ENCODE measurements at regions not wholly inside any gene's neighbourhood (a gene's known extent, or its start where the extent isn't known, plus 50 kb on each side); places are given as distances from the start of the nearest gene placed in this dataset.

DNA sequence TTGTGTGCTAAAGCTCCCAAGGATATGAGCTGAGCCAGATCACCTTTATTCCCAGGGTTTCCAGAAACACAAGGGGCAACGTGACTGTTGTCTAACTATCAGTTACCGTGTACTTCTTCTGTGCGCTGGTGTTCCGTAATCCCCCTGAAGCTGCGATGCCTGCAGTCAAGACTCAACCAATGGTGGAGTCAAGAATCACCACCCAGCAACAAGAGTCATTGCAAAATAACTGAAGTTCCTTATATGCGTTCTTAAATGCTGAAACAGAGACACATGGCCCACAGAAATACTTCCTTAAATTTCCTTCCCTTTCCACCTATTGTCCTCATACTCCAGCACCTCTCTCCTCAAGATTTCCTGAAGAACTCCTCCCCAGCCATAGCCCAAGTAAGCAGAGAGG is 200.2 kb downstream of the KATNAL1 start:
- H3K9me3 Mint-ChIP-seq = no peaks in the 10 kb centered on the region
- DNase-seq = no peak
- no peaks in the 10 kb centered on the region for H3K4me1 Mint-ChIP-seq (ENCODE audit: low read depth)
- no peaks in the 10 kb centered on the region for H3K27me3 Mint-ChIP-seq
- H3K27ac Mint-ChIP-seq = no peak overlapping the region
- H3K36me3 Mint-ChIP-seq (ENCODE audit: low read depth) = no peaks in the 10 kb centered on the region
- no peak overlapping the region for H3K4me3 Mint-ChIP-seq

DNA sequence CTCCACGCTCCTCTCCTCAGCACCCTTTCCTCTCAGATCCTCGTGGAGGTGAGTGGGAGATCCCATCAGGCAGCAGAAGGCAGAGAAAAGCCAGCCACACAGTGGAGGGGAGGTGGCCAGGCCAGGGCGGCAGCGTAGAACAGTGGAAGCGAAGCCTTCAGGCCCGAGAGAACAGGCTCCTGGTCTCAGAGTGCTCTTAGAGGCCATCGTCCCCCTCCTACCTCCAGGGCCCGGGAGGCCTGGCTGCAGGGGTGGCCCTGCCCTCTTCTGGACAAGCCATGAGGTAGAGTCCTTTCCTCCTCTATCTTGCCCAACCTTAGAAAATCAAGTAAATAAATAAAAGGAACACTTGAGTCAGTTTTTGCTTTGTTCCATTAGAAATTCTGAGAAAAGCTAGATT is 202.0 kb downstream of the KATNAL1 start:
- no peak for DNase-seq
- Mint-ChIP-seq H3K27me3 (no peaks in the 10 kb centered on the region), H3K36me3 (ENCODE audit: low read depth) (no peaks in the 10 kb centered on the region), H3K9me3 (no peaks in the 10 kb centered on the region), H3K4me3 (no peak overlapping the region), H3K27ac (no peak overlapping the region), H3K4me1 (ENCODE audit: low read depth) (no peaks in the 10 kb centered on the region)

GRCh38 chr13:30103161-30103840 is 204.1 kb downstream of the KATNAL1 start:
- Mint-ChIP-seq H3K27ac (no peak overlapping the region), H3K36me3 (ENCODE audit: low read depth) (no peaks in the 10 kb centered on the region), H3K27me3 (no peaks in the 10 kb centered on the region), H3K4me1 (ENCODE audit: low read depth) (no peaks in the 10 kb centered on the region), H3K9me3 (no peaks in the 10 kb centered on the region), H3K4me3 (no peak overlapping the region)
- no peak for DNase-seq

- Mint-ChIP-seq H3K4me3 (no peak overlapping the region), H3K36me3 (ENCODE audit: low read depth) (no peaks in the 10 kb centered on the region), H3K27me3 (no peaks in the 10 kb centered on the region), H3K4me1 (ENCODE audit: low read depth) (no peaks in the 10 kb centered on the region), H3K9me3 (no peaks in the 10 kb centered on the region), H3K27ac (no peak overlapping the region)
- DNase-seq = no peak
These were observed 207.1 kb downstream of the KATNAL1 start for GRCh38 chr13:30100226-30100625.

- Mint-ChIP-seq H3K4me3 (no peak overlapping the region), H3K9me3 (no peaks in the 10 kb centered on the region), H3K27me3 (no peaks in the 10 kb centered on the region), H3K4me1 (ENCODE audit: low read depth) (no peaks in the 10 kb centered on the region), H3K36me3 (ENCODE audit: low read depth) (no peaks in the 10 kb centered on the region), H3K27ac (no peak overlapping the region)
- no peak for DNase-seq
These were observed 209.7 kb downstream of the KATNAL1 start for GRCh38 chr13:30097701-30098100.

DNA sequence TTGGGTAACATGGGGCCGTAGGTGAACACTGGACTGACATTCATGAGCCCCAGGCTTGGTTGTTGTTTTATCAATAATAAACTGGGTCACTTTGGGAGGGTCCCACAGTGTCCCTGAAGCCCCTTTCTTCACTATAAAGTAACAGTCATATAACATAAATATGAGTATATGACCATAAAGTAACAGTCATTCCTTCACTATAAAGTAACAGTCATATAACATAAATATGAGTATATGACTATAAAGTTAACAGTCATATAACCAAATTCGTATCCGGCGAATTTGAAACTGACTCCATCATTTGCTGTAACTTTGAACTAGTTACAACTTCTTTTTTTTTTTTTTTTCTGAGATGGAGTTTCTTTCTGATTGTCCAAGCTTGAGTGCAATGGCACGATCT is 210.3 kb downstream of the KATNAL1 start:
- Mint-ChIP-seq H3K4me1 (ENCODE audit: low read depth) (no peaks in the 10 kb centered on the region), H3K9me3 (no peaks in the 10 kb centered on the region), H3K27me3 (no peaks in the 10 kb centered on the region), H3K4me3 (no peak overlapping the region), H3K36me3 (ENCODE audit: low read depth) (no peaks in the 10 kb centered on the region), H3K27ac (no peak overlapping the region)
- no peak for DNase-seq

DNA sequence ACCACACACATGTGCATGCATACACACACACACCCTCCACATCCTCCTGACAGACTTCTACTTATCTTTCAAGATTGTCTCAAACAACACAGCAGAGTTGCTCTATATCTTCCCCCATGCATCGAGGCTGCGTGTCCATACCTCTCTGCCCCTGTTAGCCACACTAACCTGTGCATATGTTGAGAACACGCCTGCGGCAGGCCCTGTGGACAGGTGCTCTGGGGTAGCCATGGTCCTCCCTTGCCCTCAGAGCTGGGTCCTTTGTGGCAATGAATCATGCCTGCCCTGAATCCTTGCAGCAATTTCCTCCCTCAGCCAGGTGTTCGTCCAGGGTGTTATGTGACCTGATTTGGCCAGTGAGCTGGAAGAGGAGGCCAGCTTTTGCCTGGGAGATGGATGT is 213.3 kb downstream of the KATNAL1 start:
- Mint-ChIP-seq H3K9me3 (no peaks in the 10 kb centered on the region), H3K27ac (no peak overlapping the region), H3K4me3 (no peak overlapping the region), H3K4me1 (ENCODE audit: low read depth) (no peaks in the 10 kb centered on the region), H3K36me3 (ENCODE audit: low read depth) (no peaks in the 10 kb centered on the region), H3K27me3 (no peaks in the 10 kb centered on the region)
- DNase-seq = no peak

- Mint-ChIP-seq H3K27me3 (no peaks in the 10 kb centered on the region), H3K4me1 (ENCODE audit: low read depth) (no peaks in the 10 kb centered on the region)
These were observed 214.1 kb downstream of the KATNAL1 start for GRCh38 chr13:30093236-30093635.

GRCh38 chr13:30091691-30092090 is 215.7 kb downstream of the KATNAL1 start:
- Mint-ChIP-seq H3K36me3 (ENCODE audit: low read depth) (no peaks in the 10 kb centered on the region), H3K27me3 (no peaks in the 10 kb centered on the region), H3K27ac (no peak overlapping the region), H3K4me1 (ENCODE audit: low read depth) (no peaks in the 10 kb centered on the region), H3K9me3 (no peaks in the 10 kb centered on the region), H3K4me3 (no peak overlapping the region)
- no peak for DNase-seq

More at GRCh38 chr13:30093236-30093635, 214.1 kb downstream of the KATNAL1 start:
- no peak for DNase-seq
- Mint-ChIP-seq H3K27ac (no peak overlapping the region), H3K4me3 (no peak overlapping the region), H3K9me3 (no peaks in the 10 kb centered on the region), H3K36me3 (ENCODE audit: low read depth) (no peaks in the 10 kb centered on the region)

GRCh38 chr13:30091035-30091434 is 216.3 kb downstream of the KATNAL1 start:
- no peaks in the 10 kb centered on the region for H3K9me3 Mint-ChIP-seq

GRCh38 chr13:30088312-30088855 is 219.0 kb downstream of the KATNAL1 start:
- Mint-ChIP-seq H3K27ac (no peak overlapping the region), H3K27me3 (no peaks in the 10 kb centered on the region), H3K9me3 (no peaks in the 10 kb centered on the region), H3K36me3 (ENCODE audit: low read depth) (no peaks in the 10 kb centered on the region), H3K4me1 (ENCODE audit: low read depth) (no peaks in the 10 kb centered on the region), H3K4me3 (no peak overlapping the region)
- DNase-seq = no peak

More at GRCh38 chr13:30091035-30091434, 216.3 kb downstream of the KATNAL1 start:
- Mint-ChIP-seq H3K36me3 (ENCODE audit: low read depth) (no peaks in the 10 kb centered on the region), H3K27ac (no peak overlapping the region), H3K4me1 (ENCODE audit: low read depth) (no peaks in the 10 kb centered on the region), H3K4me3 (no peak overlapping the region), H3K27me3 (no peaks in the 10 kb centered on the region)
- no peak for DNase-seq

DNA sequence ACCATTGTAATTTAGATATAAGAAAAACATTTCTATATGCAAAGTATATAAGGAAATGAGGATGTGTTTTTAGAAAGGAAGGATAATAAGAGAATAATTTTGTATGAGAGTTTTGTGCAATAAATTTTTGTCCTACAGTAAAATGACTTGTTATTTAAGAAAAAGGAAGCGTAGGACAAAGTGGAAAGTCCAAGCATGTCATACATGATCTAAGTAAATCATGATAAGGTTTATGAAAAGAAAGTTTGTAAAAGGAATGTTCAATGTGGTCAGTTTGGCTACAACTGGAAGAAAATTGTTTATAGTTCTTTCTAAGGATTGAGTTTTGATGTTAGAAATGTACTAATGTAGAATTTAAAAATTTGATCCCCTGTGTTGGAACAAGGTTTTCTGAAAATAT is 222.3 kb downstream of the KATNAL1 start:
- no peaks in the 10 kb centered on the region for H3K4me1 Mint-ChIP-seq (ENCODE audit: low read depth)
- no peaks in the 10 kb centered on the region for H3K9me3 Mint-ChIP-seq
- no peak for DNase-seq
- no peaks in the 10 kb centered on the region for H3K36me3 Mint-ChIP-seq (ENCODE audit: low read depth)
- H3K27me3 Mint-ChIP-seq = no peaks in the 10 kb centered on the region
- no peak overlapping the region for H3K4me3 Mint-ChIP-seq
- H3K27ac Mint-ChIP-seq = no peak overlapping the region

DNA sequence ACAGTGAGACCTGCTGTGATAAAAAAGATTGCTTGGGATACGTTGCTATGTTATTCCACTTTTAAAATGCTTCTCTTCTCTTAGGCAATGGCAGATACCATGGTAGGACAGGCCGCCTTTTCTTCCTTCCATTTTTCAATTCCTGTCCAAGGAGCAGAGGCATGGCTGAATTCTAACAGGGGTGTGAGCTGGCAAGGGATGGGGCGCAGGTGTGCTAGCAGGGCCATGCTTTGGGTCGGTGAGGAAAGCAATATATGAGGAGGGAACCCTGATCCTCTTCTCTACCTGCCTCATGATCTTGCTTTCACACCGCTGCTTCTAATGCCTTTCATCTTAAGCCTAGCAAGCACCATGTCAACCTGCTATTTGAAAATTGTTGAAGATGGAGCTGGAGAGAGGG is 225.0 kb downstream of the KATNAL1 start:
- no peak for DNase-seq
- no peak overlapping the region for H3K27ac Mint-ChIP-seq
- no peaks in the 10 kb centered on the region for H3K27me3 Mint-ChIP-seq
- H3K9me3 Mint-ChIP-seq = no peaks in the 10 kb centered on the region
- H3K4me1 Mint-ChIP-seq (ENCODE audit: low read depth) = no peaks in the 10 kb centered on the region
- no peaks in the 10 kb centered on the region for H3K36me3 Mint-ChIP-seq (ENCODE audit: low read depth)
- H3K4me3 Mint-ChIP-seq = no peak overlapping the region

DNA sequence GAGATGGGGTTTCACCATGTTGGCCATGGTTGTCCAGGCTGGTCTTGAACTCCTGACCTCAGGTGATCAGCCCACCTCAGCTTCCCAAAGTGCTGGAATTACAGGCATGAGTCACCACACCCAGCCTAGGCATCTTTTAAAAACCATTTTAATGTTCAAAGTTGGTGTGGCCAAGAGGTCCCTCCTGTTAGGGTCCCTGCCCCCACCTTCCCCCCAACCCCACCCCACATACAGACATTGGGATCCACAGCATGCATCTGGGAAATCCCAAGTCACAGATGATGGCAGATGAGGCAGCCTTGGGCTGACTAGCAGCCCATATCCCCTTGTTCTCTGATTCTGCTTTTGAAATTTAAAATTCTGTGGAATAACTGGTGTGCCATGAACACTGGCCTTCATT is 226.0 kb downstream of the KATNAL1 start:
- no peaks in the 10 kb centered on the region for H3K9me3 Mint-ChIP-seq
- H3K4me1 Mint-ChIP-seq (ENCODE audit: low read depth) = no peaks in the 10 kb centered on the region
- no peak overlapping the region for H3K27ac Mint-ChIP-seq
- no peak overlapping the region for H3K4me3 Mint-ChIP-seq
- H3K36me3 Mint-ChIP-seq (ENCODE audit: low read depth) = no peaks in the 10 kb centered on the region
- no peak for DNase-seq
- H3K27me3 Mint-ChIP-seq = no peaks in the 10 kb centered on the region

DNA sequence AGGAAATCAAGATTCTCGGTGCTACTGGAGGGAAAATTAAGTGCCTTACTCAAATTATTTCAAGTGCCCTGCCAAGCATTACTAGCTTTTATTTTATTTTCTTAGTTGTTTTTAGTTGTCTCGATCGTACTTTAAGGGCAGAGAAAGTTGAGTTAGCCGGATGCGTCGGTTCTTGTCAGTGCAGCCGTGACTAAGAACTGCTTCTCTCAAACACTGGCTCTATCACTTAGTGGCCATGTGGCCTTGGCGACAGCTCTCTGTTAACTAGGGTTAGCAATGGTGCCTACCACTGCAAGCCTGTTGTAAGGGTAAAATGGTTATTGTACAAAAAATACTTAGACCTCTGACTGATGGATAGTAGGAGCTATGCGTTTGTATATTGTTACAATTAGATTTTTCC is 227.8 kb downstream of the KATNAL1 start:
- Mint-ChIP-seq H3K4me3 (no peak overlapping the region), H3K27ac (no peak overlapping the region), H3K4me1 (ENCODE audit: low read depth) (no peaks in the 10 kb centered on the region), H3K36me3 (ENCODE audit: low read depth) (no peaks in the 10 kb centered on the region), H3K9me3 (no peaks in the 10 kb centered on the region), H3K27me3 (no peaks in the 10 kb centered on the region)
- DNase-seq = no peak

DNA sequence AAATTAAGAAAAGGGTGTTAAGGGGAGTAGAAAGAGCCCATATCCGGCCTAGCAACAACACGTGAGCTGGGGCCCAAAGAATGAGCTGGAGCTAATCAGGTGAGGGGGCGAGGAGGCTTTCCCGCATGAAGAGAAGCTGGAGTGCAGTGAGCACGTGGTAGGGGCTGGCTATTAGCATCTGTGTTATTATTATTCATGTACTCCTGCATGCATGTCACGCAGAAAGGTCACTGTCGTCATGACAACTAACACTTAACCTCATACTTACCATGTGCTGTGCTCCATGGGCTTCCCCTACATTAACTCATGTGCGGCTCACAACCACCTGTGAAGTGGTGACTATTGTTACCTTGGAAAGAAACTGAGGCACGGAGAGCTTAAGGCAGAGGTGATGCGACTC is 227.6 kb upstream of the UBL3 start:
- no peaks in the 10 kb centered on the region for H3K4me1 Mint-ChIP-seq (ENCODE audit: low read depth)
- DNase-seq = no peak
- H3K27ac Mint-ChIP-seq = no peak overlapping the region

More for the DNA sequence above, 227.6 kb upstream of the UBL3 start:
- Mint-ChIP-seq H3K27me3 (no peaks in the 10 kb centered on the region), H3K9me3 (no peaks in the 10 kb centered on the region), H3K36me3 (ENCODE audit: low read depth) (no peaks in the 10 kb centered on the region), H3K4me3 (no peak overlapping the region)

Measured in activated T-cell treated with anti-CD3 and anti-CD28 coated beads, Interleukin-2, amount 50 U/mL, for 24 hours (primary cell).